Endometrial microvascular endothelial cells (primary cell): ENCODE measurements at regions not wholly inside any gene's neighbourhood (a gene's known extent, or its start where the extent isn't known, plus 50 kb on each side); places are given as distances from the start of the nearest gene placed in this dataset.

Experiments used
- in situ Hi-C: cut with HindIII; loops from 2 replicates; pipeline ENCODE4 v1.10.0; 2017; ENCODE audit warnings: low sequenced_read_pairs, low pct_unique_long_range_greater_than_20kb; ENCODE audit errors: inconsistent ontology term

DNA sequence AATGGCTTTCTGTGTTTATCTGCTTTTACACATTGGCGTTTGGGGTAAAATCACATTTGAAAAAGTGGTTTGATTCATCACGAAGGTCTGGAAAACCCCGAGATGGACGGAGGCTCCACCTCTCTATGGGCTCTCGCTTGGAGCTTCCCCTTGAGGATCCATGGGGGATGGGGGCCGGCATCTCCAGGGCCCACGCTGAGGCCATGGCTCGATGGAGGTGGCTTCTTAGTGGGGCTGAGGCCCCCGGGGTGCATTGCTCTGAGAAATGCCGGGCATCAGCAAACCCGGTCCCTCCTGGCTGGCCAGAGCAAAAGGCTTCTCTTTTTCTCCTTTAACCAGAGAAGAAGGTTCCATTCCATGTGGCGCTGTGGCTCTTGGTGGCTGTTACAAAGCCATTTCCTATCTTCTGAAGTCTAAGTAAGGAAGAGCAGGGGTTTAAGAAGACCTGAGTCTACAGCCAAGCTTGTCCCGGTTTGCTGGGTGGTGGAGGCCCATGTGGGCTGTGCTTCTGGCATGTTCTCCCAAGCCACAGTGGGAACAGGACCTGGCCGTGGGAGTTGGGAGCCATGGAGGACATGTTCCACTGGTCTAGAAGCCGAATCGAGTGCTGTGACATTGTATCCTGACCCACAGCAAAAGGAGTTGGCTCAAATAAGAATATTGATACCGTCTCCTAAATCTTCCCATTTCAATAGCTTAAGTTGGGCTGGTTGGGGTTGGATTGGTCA, 243.5 kb upstream of the PITRM1 start:
- in situ Hi-C loops = no loop called here

GRCh38 chr10:3415038-3415736, 242.6 kb upstream of the PITRM1 start:
- in situ Hi-C loops = no loop called here

GRCh38 chr10:3414667-3415023, 242.1 kb upstream of the PITRM1 start:
- in situ Hi-C loops = no loop called here

DNA sequence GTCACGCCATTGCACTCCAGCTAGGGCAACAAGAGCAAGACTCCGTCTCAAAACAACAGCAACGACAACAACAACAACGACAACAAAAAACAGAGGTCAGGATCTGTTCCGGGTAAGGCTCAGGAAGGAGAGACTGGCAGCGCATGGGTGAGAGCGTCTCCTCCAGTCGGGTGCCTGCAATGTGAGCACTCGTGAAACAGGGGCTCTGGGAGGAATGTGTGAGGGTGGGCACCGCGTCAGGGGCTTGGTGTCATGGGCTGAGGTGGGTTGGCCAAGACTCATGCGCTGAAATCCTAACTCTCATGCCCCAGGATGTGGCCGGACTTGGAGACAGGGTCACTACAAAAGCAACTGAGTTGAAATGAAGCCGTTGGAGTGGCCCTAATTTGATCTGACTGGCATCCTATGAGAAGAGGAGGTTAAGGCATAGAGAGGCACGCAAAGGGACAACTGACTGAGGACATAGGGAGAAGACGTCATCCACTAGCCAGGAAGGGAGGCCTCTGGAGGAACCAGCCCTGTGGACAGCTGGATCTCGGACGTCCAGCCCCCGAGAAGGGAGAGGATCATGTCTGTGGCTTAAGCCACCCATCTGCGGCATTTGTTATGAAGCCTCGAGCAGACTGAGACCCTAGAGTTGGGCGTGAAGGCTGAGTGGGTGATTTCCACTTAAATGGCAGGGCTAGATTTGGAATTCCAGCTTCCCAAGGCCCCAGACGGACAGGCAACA, 241.5 kb upstream of the PITRM1 start:
- in situ Hi-C loops = no loop called here

GRCh38 chr10:3412646-3413045, 240.1 kb upstream of the PITRM1 start:
- in situ Hi-C loops = no loop called here

DNA sequence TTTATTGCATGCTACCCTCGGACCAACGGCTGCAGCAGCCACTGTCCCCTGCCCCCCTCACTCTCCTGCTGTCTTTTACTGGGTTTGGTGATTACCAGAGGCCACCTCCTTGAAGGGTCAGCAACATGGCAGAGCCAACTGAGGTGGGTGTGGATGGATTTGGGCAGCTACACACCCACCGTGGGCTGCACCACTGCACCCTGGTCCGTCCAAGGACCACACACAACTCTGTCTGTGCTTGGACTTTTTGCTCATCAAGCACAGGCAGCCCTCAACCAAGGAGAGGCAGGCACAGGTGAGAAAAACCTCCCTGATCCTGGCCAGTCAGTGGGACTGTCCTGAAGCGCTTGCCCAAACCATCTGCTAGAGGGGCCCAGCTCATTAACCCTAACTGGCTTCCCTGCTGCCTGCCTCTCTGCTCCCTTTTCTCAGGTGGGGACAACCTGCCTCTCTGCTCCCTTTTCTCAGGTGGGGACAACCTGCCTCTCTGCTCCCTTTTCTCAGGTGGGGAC, 239.5 kb upstream of the PITRM1 start:
- in situ Hi-C loops = no loop called here

GRCh38 chr10:3411044-3411443, 238.5 kb upstream of the PITRM1 start:
- in situ Hi-C loops = no loop called here

GRCh38 chr10:3409928-3410327, 237.3 kb upstream of the PITRM1 start:
- in situ Hi-C loops = no loop called here

DNA sequence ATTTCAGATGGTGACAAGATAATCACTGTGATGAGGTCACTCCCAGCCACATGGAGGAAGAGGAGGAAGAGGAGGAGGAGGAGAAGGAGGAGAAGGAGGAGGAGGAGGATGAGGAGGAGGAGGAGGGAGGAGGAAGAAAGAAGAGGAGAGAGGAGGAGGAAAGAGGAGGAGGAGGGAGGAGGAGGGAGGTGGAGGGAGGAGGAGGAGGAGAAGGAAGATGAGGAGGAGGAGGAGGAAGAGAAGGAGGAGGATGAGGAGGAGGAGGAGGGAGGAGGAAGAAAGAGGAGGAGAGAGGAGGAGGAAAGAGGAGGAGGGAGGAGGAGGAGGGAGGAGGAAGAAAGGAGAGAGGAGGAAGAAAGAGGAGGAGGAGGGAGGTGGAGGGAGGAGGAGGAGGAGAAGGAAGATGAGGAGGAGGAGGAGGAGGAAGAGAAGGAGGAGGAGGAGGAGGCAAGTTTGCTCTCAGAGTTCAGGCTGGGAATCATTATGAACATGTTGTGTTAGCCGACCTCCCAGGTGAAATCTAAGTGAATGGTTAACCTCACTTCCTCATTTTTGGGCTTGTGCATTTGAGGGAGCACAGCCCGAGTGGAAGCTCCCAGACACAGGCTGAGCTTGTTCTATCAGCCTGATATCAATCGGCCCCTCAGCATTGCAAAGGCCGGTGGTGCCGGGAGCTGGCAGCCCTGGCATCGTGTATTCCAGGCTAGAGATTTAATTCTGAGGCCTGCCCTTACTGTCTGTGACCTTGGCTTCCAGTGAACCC, 236.2 kb upstream of the PITRM1 start:
- in situ Hi-C loops = no loop called here

- in situ Hi-C loops = no loop called here
Observed at GRCh38 chr10:3407208-3407607, 234.6 kb upstream of the PITRM1 start.

GRCh38 chr10:3406556-3406955, 234.0 kb upstream of the PITRM1 start:
- in situ Hi-C loops = no loop called here

GRCh38 chr10:3404381-3404780, 231.8 kb upstream of the PITRM1 start:
- in situ Hi-C loops = no loop called here

DNA sequence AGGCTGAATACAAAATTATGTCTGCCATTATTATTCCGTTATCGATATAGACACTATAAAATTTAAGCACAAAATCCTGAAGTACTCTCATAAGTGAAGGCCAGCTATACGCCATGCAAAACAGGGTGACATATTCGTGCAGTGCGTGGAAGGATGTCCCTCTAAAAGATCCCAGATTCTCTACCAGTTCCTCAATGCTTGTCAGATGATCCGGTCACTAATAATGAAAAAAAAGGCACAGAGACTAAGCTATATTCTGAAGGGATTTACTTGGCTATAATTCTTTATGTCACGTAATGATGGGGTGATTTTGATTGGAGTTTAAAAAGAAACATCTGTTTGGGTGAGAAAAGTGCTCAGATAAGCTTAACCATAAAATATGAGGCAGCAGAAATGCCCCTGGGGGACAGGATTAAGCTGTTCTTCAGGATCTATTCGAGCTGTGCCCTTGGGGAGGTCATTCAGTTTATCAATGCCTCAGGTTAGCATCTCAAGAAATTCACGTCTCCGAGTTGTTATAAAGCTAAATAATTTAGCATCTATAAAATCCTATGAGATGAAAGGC, 229.7 kb upstream of the PITRM1 start:
- in situ Hi-C loops = no loop called here

DNA sequence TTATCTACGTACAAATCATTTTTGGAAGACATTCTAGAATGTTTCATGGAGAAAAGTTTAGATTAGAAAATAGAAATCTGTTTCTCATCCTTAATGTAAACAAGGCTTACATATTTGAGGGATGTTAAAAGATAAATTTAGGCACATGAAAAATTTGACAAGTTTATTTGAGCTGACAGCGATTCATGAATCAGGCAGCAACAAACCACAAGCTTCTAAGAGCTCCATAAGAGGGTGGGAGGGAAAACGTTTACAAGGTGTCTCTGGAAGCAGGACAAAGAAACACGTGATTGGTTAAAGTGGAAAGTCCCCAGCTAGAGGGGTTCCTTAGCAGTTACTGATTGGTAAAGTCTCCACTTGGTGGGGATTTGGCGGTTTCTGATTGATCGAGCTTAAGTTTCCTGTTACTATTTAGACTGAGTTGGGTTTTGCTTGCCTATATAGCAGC, 228.9 kb upstream of the PITRM1 start:
- in situ Hi-C loops = no loop called here

- in situ Hi-C loops = no loop called here
Observed at GRCh38 chr10:3400348-3400747, 227.8 kb upstream of the PITRM1 start.

- in situ Hi-C loops = no loop called here
Observed at GRCh38 chr10:3399756-3400155, 227.2 kb upstream of the PITRM1 start.

DNA sequence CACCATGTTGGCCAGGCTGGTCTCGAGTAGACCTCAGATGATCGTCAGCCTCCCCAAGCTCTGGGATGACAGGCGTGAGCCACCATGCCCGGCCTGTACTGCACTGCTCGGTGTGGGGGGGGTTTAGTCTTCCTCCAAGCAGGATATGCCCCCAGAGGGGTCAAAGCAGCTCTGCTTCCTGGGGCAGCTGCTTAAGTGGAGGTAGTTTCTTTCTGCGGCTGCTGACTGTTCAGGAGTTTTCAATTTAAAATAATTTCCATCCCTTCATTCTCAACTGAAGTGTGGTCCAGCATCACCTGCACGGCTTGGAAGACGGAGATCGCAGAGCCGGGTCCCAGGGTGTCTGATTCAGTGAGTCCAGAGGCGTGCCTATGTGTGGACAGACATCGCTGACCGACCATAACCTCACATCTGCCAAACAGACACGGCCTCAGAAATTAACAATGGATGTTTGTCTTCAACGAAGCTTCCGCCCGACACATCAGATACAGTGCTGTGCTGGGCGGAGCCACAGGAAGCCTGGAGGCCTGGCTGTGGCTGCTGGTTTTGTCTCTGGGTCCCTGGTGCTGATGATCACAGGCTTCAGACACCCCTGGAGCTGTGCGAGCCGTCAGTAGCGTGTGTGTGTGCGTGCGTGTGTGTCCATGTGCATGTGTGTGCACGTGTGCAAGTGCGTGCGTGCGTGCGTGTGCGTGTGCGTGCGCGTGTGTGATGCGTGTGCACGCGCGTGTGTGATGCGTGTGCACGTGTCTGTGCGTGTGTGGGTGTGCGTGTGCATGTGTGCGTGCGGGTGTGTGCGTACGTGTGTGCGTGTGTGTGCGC, 226.5 kb upstream of the PITRM1 start:
- in situ Hi-C loops = no loop called here

- in situ Hi-C loops = no loop called here
Observed at GRCh38 chr10:3397846-3398245, 225.3 kb upstream of the PITRM1 start.
